NOMO-1 treated with dmso at 0.1 percent for 144 hours (cell line): ENCODE measurements at regions not wholly inside any gene's neighbourhood (a gene's known extent, or its start where the extent isn't known, plus 50 kb on each side); places are given as distances from the start of the nearest gene placed in this dataset.
"Not testable (repeated sequence)": the region's sequence is repeated elsewhere in the genome, so short reads cannot be mapped to it uniquely, and the experiment has no call there.

Source experiments
- DNase-seq: peaks from one replicate; lab custom pipeline; 2025; ENCODE audit not compliant: unreplicated experiment; lab: John Stamatoyannopoulos, UW

GRCh38 chr12:28689398-28690175 lies 459.5 kb upstream of the FAR2 start:
- no peak for DNase-seq

- DNase-seq = no peak
Measured at GRCh38 chr12:28693565-28694219, 455.4 kb upstream of the FAR2 start.

DNA sequence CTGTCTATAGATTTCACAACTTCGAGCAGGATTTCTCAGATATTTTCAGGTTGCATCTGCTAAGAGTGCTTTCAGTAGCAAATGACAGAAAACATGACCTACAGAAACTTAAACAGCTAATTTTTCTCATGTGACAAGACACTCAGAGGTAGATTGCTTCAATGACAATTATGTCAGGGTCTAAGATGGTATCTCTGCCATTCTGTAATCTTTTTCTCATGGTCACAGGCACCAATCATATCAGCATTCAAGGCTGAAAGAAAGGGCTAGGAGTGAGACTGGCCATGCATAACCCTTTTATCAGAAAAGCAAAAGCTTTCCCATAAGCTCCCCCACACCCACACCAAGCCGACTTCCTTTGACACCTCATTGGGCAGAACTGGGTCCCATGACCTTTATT lies 450.5 kb upstream of the FAR2 start:
- DNase-seq = no peak

GRCh38 chr12:28699029-28699428 lies 450.0 kb upstream of the FAR2 start:
- DNase-seq = no peak

GRCh38 chr12:28700161-28700560 lies 448.9 kb upstream of the FAR2 start:
- DNase-seq = no peak

- DNase-seq = no peak
Measured at GRCh38 chr12:28704477-28705169, 444.5 kb upstream of the FAR2 start.

GRCh38 chr12:28708918-28709371 lies 440.1 kb upstream of the FAR2 start:
- DNase-seq = no peak

DNA sequence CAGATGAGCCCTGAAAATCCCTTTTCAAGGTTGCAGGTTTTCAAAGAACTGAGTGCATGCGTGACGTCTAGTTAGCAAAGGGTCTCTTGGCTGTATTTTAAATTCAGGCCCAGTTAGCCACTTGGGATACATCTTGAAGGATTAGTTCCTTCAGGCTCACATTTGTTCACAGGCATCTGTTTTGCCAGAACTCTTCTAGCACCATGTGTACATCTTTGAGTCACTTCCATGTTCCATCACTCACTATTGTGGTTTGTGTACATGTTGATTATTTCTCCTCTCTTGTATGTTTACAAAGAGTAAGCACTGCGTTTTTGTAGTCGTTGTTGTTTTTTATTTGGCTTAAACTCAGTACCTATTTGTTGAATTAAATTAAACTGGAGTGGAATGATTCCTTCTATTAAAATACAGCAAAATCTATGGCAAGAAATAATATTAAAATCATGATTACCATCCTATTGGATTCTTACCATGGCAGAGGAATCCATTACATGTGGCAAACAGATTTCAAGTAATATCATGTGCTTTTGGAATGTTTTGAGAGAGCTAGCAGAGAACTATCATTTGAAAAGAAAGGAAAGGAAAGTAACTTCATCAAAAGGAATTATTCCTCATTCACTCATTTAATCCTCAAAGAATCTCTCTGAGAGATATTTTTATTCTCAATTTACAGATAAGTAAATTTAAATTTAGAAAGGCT lies 438.9 kb upstream of the FAR2 start:
- DNase-seq = no peak

DNA sequence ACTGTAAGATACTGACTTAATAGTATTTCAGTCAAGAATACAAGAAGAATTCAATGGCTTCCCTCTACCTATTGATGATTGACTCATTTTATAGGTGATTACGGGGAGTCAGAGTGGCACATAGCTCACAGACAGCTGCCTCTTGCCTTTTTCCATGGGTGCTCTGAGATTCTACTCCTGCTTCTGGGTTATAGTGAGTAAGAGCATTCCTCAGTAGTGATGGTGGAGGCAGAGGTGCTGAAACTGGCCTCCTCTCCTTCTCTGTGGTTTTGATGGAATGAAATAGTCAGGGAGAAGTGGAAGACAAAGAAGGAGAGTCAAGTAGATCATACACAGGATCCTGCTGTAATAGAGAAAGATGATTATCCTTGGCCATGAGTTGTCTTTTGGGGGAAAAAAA lies 438.2 kb upstream of the FAR2 start:
- DNase-seq = no peak

DNA sequence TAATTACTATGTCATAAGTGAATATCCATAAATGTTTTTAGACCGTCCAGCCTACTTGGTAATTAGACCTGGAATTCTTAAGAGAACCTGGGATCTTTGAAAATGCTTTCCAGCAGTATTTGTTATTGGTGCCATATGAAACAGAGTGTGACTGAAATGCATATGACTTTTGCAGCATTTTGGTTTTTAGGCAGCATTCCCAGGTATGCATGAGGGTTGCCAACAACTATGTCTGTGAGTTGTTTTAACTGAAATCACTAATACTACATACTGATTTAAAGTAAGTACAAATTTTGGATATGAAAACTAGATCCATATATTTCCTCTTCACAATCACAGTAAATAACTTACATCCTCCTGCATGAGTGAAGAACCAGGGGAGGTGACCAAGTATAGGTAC lies 437.7 kb upstream of the FAR2 start:
- no peak for DNase-seq

DNA sequence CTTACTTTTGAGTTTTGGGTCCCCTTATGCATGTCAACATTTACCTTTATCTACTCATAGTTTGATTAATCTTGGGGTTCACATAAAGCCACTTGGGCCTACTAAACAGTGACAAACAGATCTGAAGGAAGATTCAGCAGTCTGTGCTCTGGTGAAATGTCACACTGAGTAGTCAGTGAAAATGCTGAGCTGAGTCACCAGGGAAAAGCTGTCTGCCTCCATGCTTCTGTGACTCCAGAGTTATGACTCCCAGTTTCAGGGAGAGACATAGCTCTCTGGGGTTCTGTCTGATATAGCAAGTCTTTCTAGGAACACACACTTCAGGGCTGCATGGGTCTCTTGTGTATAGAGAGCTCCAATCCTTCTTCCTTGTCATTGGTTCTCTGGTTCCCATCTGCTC lies 406.3 kb upstream of the FAR2 start:
- no peak for DNase-seq

GRCh38 chr12:28746734-28747325 lies 402.2 kb upstream of the FAR2 start:
- no peak for DNase-seq

DNA sequence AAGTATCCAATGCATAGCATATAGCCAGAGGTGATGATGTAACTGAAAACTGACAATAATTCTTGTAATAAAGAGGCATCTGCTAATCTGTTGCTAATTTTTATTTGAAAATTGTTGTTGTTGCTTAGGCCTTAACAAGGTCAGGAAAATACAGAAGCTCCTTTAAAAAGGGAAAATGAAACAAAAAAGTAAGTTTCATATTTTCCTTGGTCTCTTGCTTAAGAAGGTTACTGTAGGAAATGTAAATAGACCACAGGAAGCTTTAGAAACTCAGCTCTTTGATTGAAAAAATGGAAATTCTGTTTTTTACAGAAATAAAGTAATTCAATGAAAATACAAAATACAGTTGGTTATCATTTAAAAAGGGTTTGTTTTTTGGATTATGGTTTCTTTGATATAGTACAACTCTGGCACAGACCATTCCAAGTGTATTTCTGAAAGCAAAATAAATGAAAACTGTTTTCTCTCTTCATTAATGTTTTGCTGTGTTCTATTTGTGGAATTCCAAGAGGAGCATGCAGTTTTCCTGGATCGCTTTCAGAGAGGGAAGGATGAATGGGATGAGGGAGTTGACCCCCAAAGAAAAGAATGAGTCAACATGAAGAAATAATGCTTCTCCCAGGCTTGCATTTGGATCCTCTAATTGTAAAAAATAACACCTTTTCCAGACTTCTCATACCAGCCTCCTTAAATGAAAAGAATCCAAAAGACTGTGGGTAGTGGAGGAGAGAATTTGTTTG lies 398.0 kb upstream of the FAR2 start:
- no peak for DNase-seq

DNA sequence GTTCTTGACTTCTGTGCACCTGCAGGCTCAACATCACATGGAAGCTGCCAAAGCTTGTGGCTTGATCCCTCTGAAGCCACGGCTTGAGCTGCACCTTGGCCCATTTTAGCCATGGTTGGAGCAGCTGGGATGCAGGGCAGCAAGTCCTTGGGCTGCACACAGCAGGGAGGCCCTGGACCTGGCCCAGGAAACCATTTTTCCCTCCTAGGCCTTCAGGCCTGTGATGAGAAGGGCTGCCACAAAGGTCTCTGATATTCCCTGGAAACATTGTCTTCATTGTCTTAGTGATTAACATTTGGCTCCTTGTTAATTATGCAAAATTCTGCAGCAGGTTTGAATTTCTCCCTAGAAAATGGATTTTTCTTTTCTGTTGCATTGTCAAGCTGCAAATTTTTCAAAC lies 394.1 kb upstream of the FAR2 start:
- no peak for DNase-seq

DNA sequence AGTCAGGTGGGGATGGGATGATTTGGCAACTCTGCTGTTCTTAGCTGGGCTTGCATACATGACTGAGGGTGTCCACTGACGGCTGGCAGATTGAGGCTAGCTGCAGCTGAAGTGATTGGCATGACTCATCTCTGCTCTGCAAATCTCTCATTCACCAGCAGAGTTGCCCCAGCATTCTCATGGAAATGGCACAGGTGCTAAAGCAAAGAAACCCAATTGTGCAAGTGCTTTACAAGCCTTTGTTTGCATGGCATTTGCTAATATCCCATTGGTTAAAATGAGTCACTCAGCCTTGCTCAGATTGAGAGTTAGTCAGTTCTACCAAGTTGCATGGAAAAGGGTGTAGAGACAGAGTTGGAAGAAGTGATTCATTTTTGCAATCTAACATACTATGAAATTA lies 389.7 kb upstream of the FAR2 start:
- no peak for DNase-seq

GRCh38 chr12:28760040-28760903 lies 388.8 kb upstream of the FAR2 start:
- DNase-seq = not testable (repeated sequence)

DNA sequence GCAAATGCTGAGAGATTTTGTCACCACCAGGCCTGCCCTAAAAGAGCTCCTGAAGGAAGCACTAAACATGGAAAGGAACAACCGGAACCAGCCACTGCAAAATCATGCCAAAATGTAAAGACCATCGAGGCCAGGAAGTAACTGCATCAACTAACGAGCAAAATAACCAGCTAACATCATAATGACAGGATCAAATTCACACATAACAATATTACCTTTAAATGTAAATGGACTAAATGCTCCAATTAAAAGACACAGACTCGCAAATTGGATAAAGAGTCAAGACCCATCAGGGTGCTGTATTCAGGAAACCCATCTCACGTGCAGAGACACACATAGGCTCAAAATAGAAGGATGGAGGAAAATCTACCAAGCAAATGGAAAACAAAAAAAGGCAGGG lies 387.2 kb upstream of the FAR2 start:
- DNase-seq = not testable (repeated sequence)

DNA sequence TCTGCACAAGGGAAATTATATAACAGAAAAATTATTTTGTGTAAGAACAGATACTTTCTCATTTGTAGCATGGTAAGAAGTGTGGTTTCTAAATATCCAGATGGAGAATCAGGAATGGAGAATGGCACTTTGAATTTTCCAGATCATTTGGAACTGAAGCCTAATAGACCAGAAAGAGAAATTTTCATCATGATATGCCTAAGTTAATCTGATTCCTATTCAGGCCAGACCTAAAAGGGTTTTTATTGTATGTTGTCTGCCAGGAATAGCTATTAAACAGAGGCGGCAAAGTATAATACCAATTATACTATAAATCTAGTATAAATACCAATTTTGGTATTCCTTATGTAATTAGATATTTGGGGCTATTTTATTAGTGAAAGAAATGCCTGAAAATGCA lies 382.7 kb upstream of the FAR2 start:
- no peak for DNase-seq

- no peak for DNase-seq
Measured at GRCh38 chr12:28767836-28768348, 381.2 kb upstream of the FAR2 start.
